ENCODE measurements at regions not wholly inside any gene's neighbourhood (a gene's known extent, or its start where the extent isn't known, plus 50 kb on each side); places are given as distances from the start of the nearest gene placed in this dataset.

GRCh38 chr4:189228726-189229125 lies 711.9 kb upstream of the FRG1 start:
- no peak for TF ChIP-seq CTCF (IDR thresholded peaks at IDR 0.05)
- TF ChIP-seq POLR2A (IDR thresholded peaks at IDR 0.05), result no peak
